Keratinocyte (primary cell): ENCODE measurements at regions not wholly inside any gene's neighbourhood (a gene's known extent, or its start where the extent isn't known, plus 50 kb on each side); places are given as distances from the start of the nearest gene placed in this dataset.

Experiments used
- EZH2 ChIP-seq: IDR thresholded peaks from one replicate; pipeline ENCODE4 v1.6.1; 2012; ENCODE audit warnings: inconsistent platforms, mild to moderate bottlenecking, low read length, moderate library complexity
- TF ChIP-seq, protein P1 (sequence below), 3 experiments: IDR thresholded peaks in 1 of 3; conservative IDR thresholded peaks in 1 of 3; optimal IDR thresholded peaks in 1 of 3; 2 replicates in 2 of 3; 3 replicates in 1 of 3; pipeline versions ENCODE3 to v1.5.1; 2011; ENCODE audit warnings: low read length in 3 of 3, mild to moderate bottlenecking in 3 of 3, moderate library complexity in 2 of 3, control low read depth in 1 of 3, inconsistent platforms in 1 of 3; ENCODE audit not compliant: insufficient read depth in 2 of 3; ENCODE audit errors: extremely low read depth in 1 of 3

DNA sequence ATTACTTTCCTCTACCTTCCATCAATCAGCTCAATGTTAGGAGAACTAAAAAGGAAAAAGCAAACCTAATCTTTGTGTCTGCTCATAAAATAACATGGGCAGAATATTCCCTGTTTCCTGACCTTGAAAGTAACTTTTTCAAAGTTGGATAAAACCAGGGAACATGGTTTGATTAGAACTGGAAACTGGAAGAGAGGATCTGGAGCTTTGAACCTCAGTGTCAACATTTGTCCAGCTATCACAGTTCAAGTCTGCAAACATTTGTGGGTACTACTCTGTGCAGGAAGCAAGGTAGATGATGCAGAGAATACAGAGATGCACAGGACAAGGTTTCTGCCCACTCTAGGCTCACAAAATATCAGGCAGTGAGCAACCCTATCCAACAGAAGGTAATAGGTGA lies 86.4 kb upstream of the TAB3 start:
- TF ChIP-seq, protein P1, sequence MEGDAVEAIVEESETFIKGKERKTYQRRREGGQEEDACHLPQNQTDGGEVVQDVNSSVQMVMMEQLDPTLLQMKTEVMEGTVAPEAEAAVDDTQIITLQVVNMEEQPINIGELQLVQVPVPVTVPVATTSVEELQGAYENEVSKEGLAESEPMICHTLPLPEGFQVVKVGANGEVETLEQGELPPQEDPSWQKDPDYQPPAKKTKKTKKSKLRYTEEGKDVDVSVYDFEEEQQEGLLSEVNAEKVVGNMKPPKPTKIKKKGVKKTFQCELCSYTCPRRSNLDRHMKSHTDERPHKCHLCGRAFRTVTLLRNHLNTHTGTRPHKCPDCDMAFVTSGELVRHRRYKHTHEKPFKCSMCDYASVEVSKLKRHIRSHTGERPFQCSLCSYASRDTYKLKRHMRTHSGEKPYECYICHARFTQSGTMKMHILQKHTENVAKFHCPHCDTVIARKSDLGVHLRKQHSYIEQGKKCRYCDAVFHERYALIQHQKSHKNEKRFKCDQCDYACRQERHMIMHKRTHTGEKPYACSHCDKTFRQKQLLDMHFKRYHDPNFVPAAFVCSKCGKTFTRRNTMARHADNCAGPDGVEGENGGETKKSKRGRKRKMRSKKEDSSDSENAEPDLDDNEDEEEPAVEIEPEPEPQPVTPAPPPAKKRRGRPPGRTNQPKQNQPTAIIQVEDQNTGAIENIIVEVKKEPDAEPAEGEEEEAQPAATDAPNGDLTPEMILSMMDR (optimal IDR thresholded peaks at IDR 0.05 in 1 of 3, IDR thresholded peaks at IDR 0.05 in 1 of 3, conservative IDR thresholded peaks at IDR 0.05 in 1 of 3; ENCODE audit: extremely low read depth in 1 of 3, insufficient read depth in 2 of 3, low read length in 3 of 3), result no peak
- TF ChIP-seq EZH2, result no peak
